ENCODE measurements at regions not wholly inside any gene's neighbourhood (a gene's known extent, or its start where the extent isn't known, plus 50 kb on each side); places are given as distances from the start of the nearest gene placed in this dataset.

DNA sequence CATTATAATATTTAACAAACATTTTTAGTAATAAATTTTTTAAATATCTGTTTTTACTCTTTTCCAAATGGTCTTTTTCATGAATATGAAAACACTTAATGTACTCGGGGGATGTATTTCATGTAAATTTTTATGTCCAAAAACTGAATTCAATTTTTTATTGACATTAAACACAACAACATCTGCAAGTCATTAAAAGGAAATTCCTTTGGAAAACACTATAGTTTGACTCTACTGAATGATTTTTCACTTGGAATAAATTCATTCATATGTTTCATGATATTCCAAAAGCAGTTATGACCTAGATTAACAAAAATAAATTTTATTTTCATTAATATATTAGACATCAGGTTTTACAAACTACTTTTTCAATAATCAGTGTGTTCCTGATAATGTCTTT, 239.8 kb upstream of the AGTR1 start (continued):
- TF ChIP-seq, protein P1, sequence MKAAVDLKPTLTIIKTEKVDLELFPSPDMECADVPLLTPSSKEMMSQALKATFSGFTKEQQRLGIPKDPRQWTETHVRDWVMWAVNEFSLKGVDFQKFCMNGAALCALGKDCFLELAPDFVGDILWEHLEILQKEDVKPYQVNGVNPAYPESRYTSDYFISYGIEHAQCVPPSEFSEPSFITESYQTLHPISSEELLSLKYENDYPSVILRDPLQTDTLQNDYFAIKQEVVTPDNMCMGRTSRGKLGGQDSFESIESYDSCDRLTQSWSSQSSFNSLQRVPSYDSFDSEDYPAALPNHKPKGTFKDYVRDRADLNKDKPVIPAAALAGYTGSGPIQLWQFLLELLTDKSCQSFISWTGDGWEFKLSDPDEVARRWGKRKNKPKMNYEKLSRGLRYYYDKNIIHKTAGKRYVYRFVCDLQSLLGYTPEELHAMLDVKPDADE (IDR thresholded peaks at IDR 0.05), result no peak
- no peak for TF ChIP-seq POLR2AphosphoS5 (IDR thresholded peaks at IDR 0.05; ENCODE audit: low read depth)

DNA sequence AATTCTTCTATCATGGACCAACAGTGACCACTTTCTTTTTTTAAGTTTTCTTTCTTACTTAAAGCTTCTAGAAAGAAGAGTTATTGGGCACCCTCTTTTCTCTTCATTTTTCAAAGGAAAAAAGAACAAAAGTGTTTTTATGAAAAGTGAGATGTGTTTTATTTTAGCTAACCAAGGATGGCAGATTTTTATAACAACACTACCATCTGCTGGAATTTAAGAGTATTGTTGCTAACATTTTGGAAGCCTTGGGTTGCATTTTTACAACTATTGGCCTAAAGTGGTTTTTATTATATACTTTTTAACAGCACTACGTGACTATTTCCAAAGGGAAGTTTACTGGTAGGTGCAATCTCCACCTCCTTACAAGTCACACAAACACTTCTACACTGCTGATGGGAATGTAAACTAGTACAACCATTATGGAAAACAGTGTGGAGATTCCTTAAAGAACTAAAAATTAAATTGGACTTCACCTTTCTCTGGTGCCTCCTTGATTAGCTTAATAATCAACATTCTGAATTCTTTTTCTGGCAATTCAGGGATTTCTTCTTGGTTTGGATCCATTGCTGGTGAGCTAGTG, 237.7 kb upstream of the AGTR1 start:
- H3K27me3 Mint-ChIP-seq (ENCODE audit: insufficient read depth, low read depth, poor library complexity), result peaks cover 2% of the 10 kb centered on the region
- H3K27ac ChIP-seq (ENCODE audit: low read depth), result no peak overlapping the region

DNA sequence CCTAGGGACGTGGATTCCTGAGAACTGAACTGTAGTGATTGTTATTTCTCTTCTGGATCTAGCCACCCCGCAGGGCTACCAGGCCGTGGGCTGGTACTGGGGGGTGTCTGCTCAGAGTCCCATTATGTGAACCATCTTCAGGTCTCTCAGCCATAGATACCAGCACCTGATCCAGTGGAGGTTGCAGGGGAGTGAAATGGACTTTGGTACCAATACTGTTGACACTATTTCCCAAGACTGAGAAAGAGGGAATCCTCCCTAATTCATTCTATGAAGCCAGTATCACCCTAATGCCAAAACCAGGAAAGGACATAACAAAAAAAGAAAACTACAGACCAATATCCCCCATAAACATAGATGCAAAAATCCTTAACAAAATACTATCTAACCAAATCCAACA, 237.0 kb upstream of the AGTR1 start:
- Histone ChIP-seq H3K4me1 (ENCODE audit: insufficient read depth) (peaks cover 11% of the 10 kb centered on the region; the same call in 1 of the 2 replicates), H3K36me3 (ENCODE audit: insufficient read depth) (0 out of 2 replicates have a peak, but pooled peaks cover 11% of the 10 kb centered on the region), H3F3A (replicated peaks; ENCODE audit: low read depth) (no peaks in the 10 kb centered on the region), H3K27ac (ENCODE audit: low read depth) (no peak overlapping the region), H3K4me2 (no peak overlapping the region), H3K9me2 (ENCODE audit: insufficient read depth) (no peaks in the 10 kb centered on the region), H3K4me3 (no peak overlapping the region), H3K27me3 (ENCODE audit: insufficient read depth) (no peaks in the 10 kb centered on the region), H3K79me2 (replicated peaks; ENCODE audit: insufficient read depth) (no peaks in the 10 kb centered on the region), H2AFZ (no peak overlapping the region), H4K20me1 (replicated peaks; ENCODE audit: insufficient read depth) (no peaks in the 10 kb centered on the region)
- H3K9me3 Mint-ChIP-seq, result peaks cover 14% of the 10 kb centered on the region
- H3K4me1 Mint-ChIP-seq, result peaks cover 2% of the 10 kb centered on the region; the same call in 1 of the 3 replicates
- H3K27ac Mint-ChIP-seq, result no peak overlapping the region
- ATAC-seq (no peak), DNase-seq (ENCODE audit: low spot score) (no peak)
- H3K27me3 Mint-ChIP-seq (ENCODE audit: insufficient read depth, low read depth, poor library complexity), result peaks cover 2% of the 10 kb centered on the region
- peaks cover 9% of the 10 kb centered on the region; the same call in 2 of the 3 replicates for H3K36me3 Mint-ChIP-seq (ENCODE audit: low read depth)
- H3K4me3 Mint-ChIP-seq, result no peak overlapping the region
- TF ChIP-seq POLR2AphosphoS5 (IDR thresholded peaks at IDR 0.05; ENCODE audit: low read depth) (no peak), STAT1 (IDR thresholded peaks at IDR 0.05; ENCODE audit: unreplicated experiment) (no peak), EZH2 (IDR thresholded peaks at IDR 0.05; ENCODE audit: low read depth, unreplicated experiment) (no peak), CREB1 (CRISPR knock-in tag; IDR thresholded peaks at IDR 0.05; ENCODE audit: low read depth) (no peak), EZH2phosphoT487 (IDR thresholded peaks at IDR 0.05; ENCODE audit: unreplicated experiment) (no peak)
- TF ChIP-seq, protein P2, sequence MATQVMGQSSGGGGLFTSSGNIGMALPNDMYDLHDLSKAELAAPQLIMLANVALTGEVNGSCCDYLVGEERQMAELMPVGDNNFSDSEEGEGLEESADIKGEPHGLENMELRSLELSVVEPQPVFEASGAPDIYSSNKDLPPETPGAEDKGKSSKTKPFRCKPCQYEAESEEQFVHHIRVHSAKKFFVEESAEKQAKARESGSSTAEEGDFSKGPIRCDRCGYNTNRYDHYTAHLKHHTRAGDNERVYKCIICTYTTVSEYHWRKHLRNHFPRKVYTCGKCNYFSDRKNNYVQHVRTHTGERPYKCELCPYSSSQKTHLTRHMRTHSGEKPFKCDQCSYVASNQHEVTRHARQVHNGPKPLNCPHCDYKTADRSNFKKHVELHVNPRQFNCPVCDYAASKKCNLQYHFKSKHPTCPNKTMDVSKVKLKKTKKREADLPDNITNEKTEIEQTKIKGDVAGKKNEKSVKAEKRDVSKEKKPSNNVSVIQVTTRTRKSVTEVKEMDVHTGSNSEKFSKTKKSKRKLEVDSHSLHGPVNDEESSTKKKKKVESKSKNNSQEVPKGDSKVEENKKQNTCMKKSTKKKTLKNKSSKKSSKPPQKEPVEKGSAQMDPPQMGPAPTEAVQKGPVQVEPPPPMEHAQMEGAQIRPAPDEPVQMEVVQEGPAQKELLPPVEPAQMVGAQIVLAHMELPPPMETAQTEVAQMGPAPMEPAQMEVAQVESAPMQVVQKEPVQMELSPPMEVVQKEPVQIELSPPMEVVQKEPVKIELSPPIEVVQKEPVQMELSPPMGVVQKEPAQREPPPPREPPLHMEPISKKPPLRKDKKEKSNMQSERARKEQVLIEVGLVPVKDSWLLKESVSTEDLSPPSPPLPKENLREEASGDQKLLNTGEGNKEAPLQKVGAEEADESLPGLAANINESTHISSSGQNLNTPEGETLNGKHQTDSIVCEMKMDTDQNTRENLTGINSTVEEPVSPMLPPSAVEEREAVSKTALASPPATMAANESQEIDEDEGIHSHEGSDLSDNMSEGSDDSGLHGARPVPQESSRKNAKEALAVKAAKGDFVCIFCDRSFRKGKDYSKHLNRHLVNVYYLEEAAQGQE (IDR thresholded peaks at IDR 0.05; ENCODE audit: unreplicated experiment), result no peak
- TF ChIP-seq, protein P1 (IDR thresholded peaks at IDR 0.05), result no peak

More for the DNA sequence above, 237.7 kb upstream of the AGTR1 start:
- H3K4me1 ChIP-seq (ENCODE audit: insufficient read depth), result peaks cover 4% of the 10 kb centered on the region; the same call in 1 of the 2 replicates
- no peaks in the 10 kb centered on the region for H4K20me1 ChIP-seq (replicated peaks; ENCODE audit: insufficient read depth)
- H3K27ac Mint-ChIP-seq, result no peak overlapping the region
- H2AFZ ChIP-seq, result no peak overlapping the region
- ATAC-seq, result no peak
- TF ChIP-seq, protein P1 (IDR thresholded peaks at IDR 0.05), result no peak
- TF ChIP-seq, protein P3, sequence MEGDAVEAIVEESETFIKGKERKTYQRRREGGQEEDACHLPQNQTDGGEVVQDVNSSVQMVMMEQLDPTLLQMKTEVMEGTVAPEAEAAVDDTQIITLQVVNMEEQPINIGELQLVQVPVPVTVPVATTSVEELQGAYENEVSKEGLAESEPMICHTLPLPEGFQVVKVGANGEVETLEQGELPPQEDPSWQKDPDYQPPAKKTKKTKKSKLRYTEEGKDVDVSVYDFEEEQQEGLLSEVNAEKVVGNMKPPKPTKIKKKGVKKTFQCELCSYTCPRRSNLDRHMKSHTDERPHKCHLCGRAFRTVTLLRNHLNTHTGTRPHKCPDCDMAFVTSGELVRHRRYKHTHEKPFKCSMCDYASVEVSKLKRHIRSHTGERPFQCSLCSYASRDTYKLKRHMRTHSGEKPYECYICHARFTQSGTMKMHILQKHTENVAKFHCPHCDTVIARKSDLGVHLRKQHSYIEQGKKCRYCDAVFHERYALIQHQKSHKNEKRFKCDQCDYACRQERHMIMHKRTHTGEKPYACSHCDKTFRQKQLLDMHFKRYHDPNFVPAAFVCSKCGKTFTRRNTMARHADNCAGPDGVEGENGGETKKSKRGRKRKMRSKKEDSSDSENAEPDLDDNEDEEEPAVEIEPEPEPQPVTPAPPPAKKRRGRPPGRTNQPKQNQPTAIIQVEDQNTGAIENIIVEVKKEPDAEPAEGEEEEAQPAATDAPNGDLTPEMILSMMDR (conservative IDR thresholded peaks at IDR 0.05; ENCODE audit: low read depth in 2 of 2), result peak; percentile 38 to 58
- H3K27me3 ChIP-seq (ENCODE audit: insufficient read depth), result no peaks in the 10 kb centered on the region
- no peak overlapping the region for H3K4me3 Mint-ChIP-seq
- no peak overlapping the region for H3K4me3 ChIP-seq
- H3K79me2 ChIP-seq (replicated peaks; ENCODE audit: insufficient read depth), result no peaks in the 10 kb centered on the region
- H3K4me2 ChIP-seq, result no peak overlapping the region
- peaks cover 9% of the 10 kb centered on the region; the same call in 2 of the 3 replicates for H3K36me3 Mint-ChIP-seq (ENCODE audit: low read depth)
- peaks cover 14% of the 10 kb centered on the region for H3K9me3 Mint-ChIP-seq
- H3K9me2 ChIP-seq (ENCODE audit: insufficient read depth), result no peaks in the 10 kb centered on the region
- no peaks in the 10 kb centered on the region for H3F3A ChIP-seq (replicated peaks; ENCODE audit: low read depth)
- DNase-seq (ENCODE audit: low spot score), result peak; percentile 4
- H3K36me3 ChIP-seq (ENCODE audit: insufficient read depth), result 0 out of 2 replicates have a peak, but pooled peaks cover 11% of the 10 kb centered on the region
- H3K4me1 Mint-ChIP-seq, result peaks cover 2% of the 10 kb centered on the region; the same call in 1 of the 3 replicates

Data from GM23338 (cell line).